GM12892 (cell line): ENCODE measurements at regions not wholly inside any gene's neighbourhood (a gene's known extent, or its start where the extent isn't known, plus 50 kb on each side); places are given as distances from the start of the nearest gene placed in this dataset.
"Not testable (repeated sequence)": the region's sequence is repeated elsewhere in the genome, so short reads cannot be mapped to it uniquely, and the experiment has no call there.

ENCODE experiments used
- POLR2A ChIP-seq: IDR thresholded peaks from 2 replicates; pipeline ENCODE4 v1.6.1; 2011; ENCODE audit warnings: low read depth, low read length, control low read depth
- TAF1 ChIP-seq: IDR thresholded peaks from 2 replicates; pipeline ENCODE4 v1.6.1; 2011; ENCODE audit warnings: low read depth, mild to moderate bottlenecking, control low read depth, low read length, borderline replicate concordance

GRCh38 chr7:124099585-124099984, 66.7 kb upstream of the TMEM229A start:
- not testable (repeated sequence) for TF ChIP-seq POLR2A, TAF1
